Caco-2 (cell line): ENCODE measurements at regions not wholly inside any gene's neighbourhood (a gene's known extent, or its start where the extent isn't known, plus 50 kb on each side); places are given as distances from the start of the nearest gene placed in this dataset.

ENCODE experiments used
- BruUV-seq: library from RNA; stranded (reverse); fragments of 400-500 nt; replicated peaks from 2 replicates; lab custom pipeline; 2021; lab: Mats Ljungman, UMichigan
- CTCF ChIA-PET: fragments of 300-600 bp; sonication (Branson Sonifier 250); formaldehyde crosslinking; loops from one replicate; lab custom pipeline; 2022; ENCODE audit warnings: antibody characterized with exemption; lab: Charles Lee
- POLR2A ChIA-PET: fragments of 300-600 bp; sonication (Branson Sonifier 250); formaldehyde crosslinking; loops from one replicate; lab custom pipeline; 2022; ENCODE audit warnings: antibody characterized with exemption; lab: Charles Lee
- DNase-seq, 2 experiments: peaks; one replicate each; pipeline versions ENCODE4 v3.0.0 to v3.0.0-alpha.2; 2020 to 2022
- H3K27me3 ChIP-seq: replicated peaks from 2 replicates; pipeline ENCODE4 v1.6.0; 2011; ENCODE audit warnings: low read length; ENCODE audit not compliant: control insufficient read depth, insufficient read depth
- H3K36me3 ChIP-seq: 2 replicates; pipeline ENCODE4 v1.5.1; 2011; ENCODE audit warnings: low read length; ENCODE audit not compliant: control insufficient read depth, insufficient read depth
- H3K4me1 ChIP-seq: fragments of 250-450 bp; sonication (Bioruptor Pico); 2 replicates; pipeline ENCODE4 v1.5.1; 2020; ENCODE audit warnings: mild to moderate bottlenecking
- H3K4me3 ChIP-seq: 2 replicates; pipeline ENCODE4 v1.5.1; 2011; ENCODE audit warnings: low read depth, mild to moderate bottlenecking, control low read depth, low read length
- H3K9me3 ChIP-seq: fragments of 250-450 bp; sonication (Bioruptor Pico); 2 replicates; pipeline ENCODE4 v1.5.1; 2020; ENCODE audit warnings: mild to moderate bottlenecking, moderate library complexity
- H3K27ac Mint-ChIP-seq: one replicate; pipeline ENCODE4 v1.8.0; 2022; ENCODE audit warnings: mixed read lengths; ENCODE audit not compliant: unreplicated experiment
- H3K27me3 Mint-ChIP-seq: one replicate; pipeline ENCODE4 v1.8.0; 2022; ENCODE audit warnings: mixed read lengths; ENCODE audit not compliant: insufficient read depth, unreplicated experiment
- H3K36me3 Mint-ChIP-seq: one replicate; pipeline ENCODE4 v1.8.0; 2022; ENCODE audit warnings: mild to moderate bottlenecking, mixed read lengths; ENCODE audit not compliant: insufficient read depth, unreplicated experiment
- H3K4me1 Mint-ChIP-seq: one replicate; pipeline ENCODE4 v1.8.0; 2022; ENCODE audit warnings: low read depth, mixed read lengths; ENCODE audit not compliant: unreplicated experiment
- H3K4me3 Mint-ChIP-seq: one replicate; pipeline ENCODE4 v1.8.0; 2022; ENCODE audit warnings: mild to moderate bottlenecking, moderate library complexity, mixed read lengths; ENCODE audit not compliant: unreplicated experiment
- H3K9me3 Mint-ChIP-seq: one replicate; pipeline ENCODE4 v1.8.0; 2022; ENCODE audit warnings: mixed read lengths; ENCODE audit not compliant: unreplicated experiment
- CTCF ChIP-seq, 2 experiments: fragments of 200-600 bp in 1 of 2; IDR thresholded peaks; 1 replicate in 1 of 2; 2 replicates in 1 of 2; pipeline versions ENCODE4 v1.5.1 to v1.8.0; 2011 to 2022; ENCODE audit warnings: antibody characterized with exemption in 1 of 2, control low read depth in 1 of 2, inconsistent platforms in 1 of 2, low read depth in 1 of 2, low read length in 1 of 2, mild to moderate bottlenecking in 1 of 2, moderate library complexity in 1 of 2; ENCODE audit not compliant: insufficient read depth in 1 of 2, severe bottlenecking in 1 of 2, unreplicated experiment in 1 of 2
- intact Hi-C: fragments of 100-400 bp; cut with micrococcal nuclease; formaldehyde crosslinking; loops from one replicate; pipeline ENCODE4 v1.10.0; 2022; ENCODE audit not compliant: unreplicated experiment

GRCh38 chr5:121315786-121316185 is 535.9 kb upstream of the FTMT start:
- Histone ChIP-seq H3K27me3 (no peaks in the 10 kb centered on the region), H3K4me3 (no peak overlapping the region), H3K4me1 (no peaks in the 10 kb centered on the region), H3K36me3 (no peaks in the 10 kb centered on the region), H3K9me3 (no peaks in the 10 kb centered on the region)
- H3K4me3 Mint-ChIP-seq = no peak overlapping the region
- POLR2A ChIA-PET = no interaction called here
- no peaks in the 10 kb centered on the region for H3K9me3 Mint-ChIP-seq
- no peak overlapping the region for H3K27ac Mint-ChIP-seq
- CTCF ChIA-PET = no interaction called here
- H3K27me3 Mint-ChIP-seq = no peaks in the 10 kb centered on the region
- no peaks in the 10 kb centered on the region for H3K36me3 Mint-ChIP-seq
- intact Hi-C loops = no loop called here
- TF ChIP-seq CTCF (IDR thresholded peaks at IDR 0.05; ENCODE audit: insufficient read depth in 1 of 2, low read depth in 1 of 2, low read length in 1 of 2, severe bottlenecking in 1 of 2, unreplicated experiment in 1 of 2) = no peak
- no TSS peak for BruUV-seq
- no peak for DNase-seq
- H3K4me1 Mint-ChIP-seq = no peaks in the 10 kb centered on the region

DNA sequence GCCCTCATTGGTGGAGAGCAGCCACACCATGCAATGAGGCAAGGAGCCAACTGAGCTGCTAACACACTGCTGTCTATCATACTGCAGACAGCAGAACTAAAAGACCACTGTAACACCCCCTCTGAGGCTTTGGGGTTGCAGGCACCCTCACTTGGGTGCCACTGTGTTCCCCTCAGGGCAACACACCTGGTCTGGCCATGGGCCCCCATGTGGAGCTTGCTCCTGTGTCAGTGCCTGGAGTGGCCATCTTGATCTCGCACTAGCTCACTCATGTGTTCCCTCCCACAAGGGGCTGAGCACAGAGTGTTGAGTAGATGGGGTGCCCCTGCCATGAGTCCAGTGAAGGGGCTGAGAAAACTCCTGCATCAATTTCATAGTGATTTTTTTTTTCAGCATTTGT is 532.4 kb upstream of the FTMT start:
- BruUV-seq = no TSS peak

DNA sequence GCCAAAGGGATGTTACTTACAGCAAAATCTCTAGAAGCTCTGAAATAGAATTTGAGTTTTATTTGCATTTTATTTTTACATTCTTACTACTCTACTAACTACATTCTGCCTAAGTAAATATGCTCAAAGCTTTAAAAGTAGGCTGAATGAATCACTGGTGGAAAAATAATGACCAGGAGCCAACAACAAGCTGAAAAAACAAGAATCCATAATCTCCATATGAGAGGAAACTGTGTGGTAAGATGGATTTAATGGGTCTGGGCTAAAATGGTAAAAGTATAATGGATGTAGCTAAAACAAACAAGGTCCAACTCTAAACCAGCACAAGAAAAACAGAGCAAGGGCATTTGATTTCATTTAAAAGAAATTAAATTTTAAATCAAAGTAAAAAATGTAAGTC is 525.8 kb upstream of the FTMT start:
- H3K4me3 Mint-ChIP-seq = no peak overlapping the region
- no peak for TF ChIP-seq CTCF (IDR thresholded peaks at IDR 0.05; ENCODE audit: insufficient read depth in 1 of 2, low read depth in 1 of 2, low read length in 1 of 2, severe bottlenecking in 1 of 2, unreplicated experiment in 1 of 2)
- Histone ChIP-seq H3K4me3 (no peak overlapping the region), H3K36me3 (no peaks in the 10 kb centered on the region), H3K27me3 (no peaks in the 10 kb centered on the region), H3K4me1 (no peaks in the 10 kb centered on the region), H3K9me3 (no peaks in the 10 kb centered on the region)
- H3K27ac Mint-ChIP-seq = no peak overlapping the region
- BruUV-seq = no TSS peak
- H3K36me3 Mint-ChIP-seq = no peaks in the 10 kb centered on the region
- ChIA-PET CTCF (no interaction called here), POLR2A (no interaction called here)
- no peaks in the 10 kb centered on the region for H3K9me3 Mint-ChIP-seq
- no peaks in the 10 kb centered on the region for H3K27me3 Mint-ChIP-seq
- no peak for DNase-seq
- intact Hi-C loops = no loop called here
- no peaks in the 10 kb centered on the region for H3K4me1 Mint-ChIP-seq

More for the DNA sequence above, 532.4 kb upstream of the FTMT start:
- Mint-ChIP-seq H3K4me3 (no peak overlapping the region), H3K9me3 (no peaks in the 10 kb centered on the region), H3K36me3 (no peaks in the 10 kb centered on the region), H3K4me1 (no peaks in the 10 kb centered on the region), H3K27ac (no peak overlapping the region), H3K27me3 (no peaks in the 10 kb centered on the region)
- ChIA-PET POLR2A (no interaction called here), CTCF (no interaction called here)
- no peaks in the 10 kb centered on the region for H3K36me3 ChIP-seq
- no peak overlapping the region for H3K4me3 ChIP-seq
- H3K9me3 ChIP-seq = no peaks in the 10 kb centered on the region
- no peak for DNase-seq
- H3K27me3 ChIP-seq = no peaks in the 10 kb centered on the region
- intact Hi-C loops = no loop called here
- no peaks in the 10 kb centered on the region for H3K4me1 ChIP-seq
- no peak for TF ChIP-seq CTCF (IDR thresholded peaks at IDR 0.05; ENCODE audit: insufficient read depth in 1 of 2, low read depth in 1 of 2, low read length in 1 of 2, severe bottlenecking in 1 of 2, unreplicated experiment in 1 of 2)
